Type B pancreatic cell (in vitro differentiated cells): ENCODE measurements at regions not wholly inside any gene's neighbourhood (a gene's known extent, or its start where the extent isn't known, plus 50 kb on each side); places are given as distances from the start of the nearest gene placed in this dataset.
"Not testable (repeated sequence)": the region's sequence is repeated elsewhere in the genome, so short reads cannot be mapped to it uniquely, and the experiment has no call there.

Experiments used
- DNase-seq: peaks from one replicate; pipeline ENCODE4 v3.0.0; 2021; ENCODE audit warnings: mixed read lengths; ENCODE audit not compliant: unreplicated experiment; ENCODE audit errors: extremely low spot score
- H3K27ac Mint-ChIP-seq: 2 replicates; pipeline ENCODE4 v1.8.0; 2021; ENCODE audit warnings: mild to moderate bottlenecking, mixed read lengths
- H3K27me3 Mint-ChIP-seq: 2 replicates; pipeline ENCODE4 v1.8.0; 2021; ENCODE audit warnings: mixed read lengths
- H3K36me3 Mint-ChIP-seq: 2 replicates; pipeline ENCODE4 v1.8.0; 2021; ENCODE audit warnings: mixed read lengths
- H3K4me1 Mint-ChIP-seq: one replicate; pipeline ENCODE4 v1.8.0; 2021; ENCODE audit warnings: mixed read lengths; ENCODE audit not compliant: unreplicated experiment
- H3K4me3 Mint-ChIP-seq: 2 replicates; pipeline ENCODE4 v1.8.0; 2021; ENCODE audit warnings: mild to moderate bottlenecking, mixed read lengths
- H3K9me3 Mint-ChIP-seq: 2 replicates; pipeline ENCODE4 v1.8.0; 2021; ENCODE audit warnings: mixed read lengths
- CTCF ChIP-seq: fragments of 200-600 bp; sonication (generic); conservative IDR thresholded peaks from 2 replicates; pipeline ENCODE4 v1.5.0; 2021; ENCODE audit warnings: antibody characterized with exemption, mild to moderate bottlenecking

- H3K9me3 Mint-ChIP-seq: no peaks in the 10 kb centered on the region
- no peaks in the 10 kb centered on the region for H3K36me3 Mint-ChIP-seq
- no peaks in the 10 kb centered on the region for H3K27me3 Mint-ChIP-seq
- H3K27ac Mint-ChIP-seq: no peak overlapping the region
- H3K4me1 Mint-ChIP-seq: no peaks in the 10 kb centered on the region
- no peak for DNase-seq
- TF ChIP-seq CTCF: peak; percentile 58
- H3K4me3 Mint-ChIP-seq: no peak overlapping the region
These were observed 334.0 kb upstream of the NDST3 start for GRCh38 chr4:117700111-117700892.

- no peaks in the 10 kb centered on the region for H3K27me3 Mint-ChIP-seq
- TF ChIP-seq CTCF: no peak
These were observed 331.9 kb upstream of the NDST3 start for GRCh38 chr4:117702353-117702752.

GRCh38 chr4:117704721-117705120, 329.6 kb upstream of the NDST3 start:
- Mint-ChIP-seq H3K36me3 (no peaks in the 10 kb centered on the region), H3K4me1 (no peaks in the 10 kb centered on the region), H3K27me3 (no peaks in the 10 kb centered on the region), H3K4me3 (no peak overlapping the region), H3K9me3 (no peaks in the 10 kb centered on the region), H3K27ac (no peak overlapping the region)
- no peak for TF ChIP-seq CTCF
- DNase-seq: no peak

More at GRCh38 chr4:117702353-117702752, 331.9 kb upstream of the NDST3 start:
- Mint-ChIP-seq H3K4me3 (no peak overlapping the region), H3K9me3 (no peaks in the 10 kb centered on the region), H3K36me3 (no peaks in the 10 kb centered on the region), H3K27ac (no peak overlapping the region), H3K4me1 (no peaks in the 10 kb centered on the region)
- DNase-seq: no peak

- no peak for DNase-seq
- no peaks in the 10 kb centered on the region for H3K27me3 Mint-ChIP-seq
- H3K27ac Mint-ChIP-seq: no peak overlapping the region
- H3K9me3 Mint-ChIP-seq: no peaks in the 10 kb centered on the region
- H3K4me3 Mint-ChIP-seq: no peak overlapping the region
- no peaks in the 10 kb centered on the region for H3K4me1 Mint-ChIP-seq
- H3K36me3 Mint-ChIP-seq: no peaks in the 10 kb centered on the region
- TF ChIP-seq CTCF: no peak
These were observed 293.6 kb upstream of the NDST3 start for GRCh38 chr4:117740736-117741135.

GRCh38 chr4:117745379-117745778, 288.9 kb upstream of the NDST3 start:
- not testable (repeated sequence) for H3K9me3 Mint-ChIP-seq, H3K27me3 Mint-ChIP-seq, H3K4me3 Mint-ChIP-seq, H3K27ac Mint-ChIP-seq, H3K36me3 Mint-ChIP-seq, DNase-seq, H3K4me1 Mint-ChIP-seq

- H3K4me3 Mint-ChIP-seq: no peak overlapping the region
- no peaks in the 10 kb centered on the region for H3K9me3 Mint-ChIP-seq
- no peaks in the 10 kb centered on the region for H3K4me1 Mint-ChIP-seq
- DNase-seq: no peak
- no peak overlapping the region for H3K27ac Mint-ChIP-seq
- no peaks in the 10 kb centered on the region for H3K36me3 Mint-ChIP-seq
- TF ChIP-seq CTCF: no peak
- no peaks in the 10 kb centered on the region for H3K27me3 Mint-ChIP-seq
These were observed 278.8 kb upstream of the NDST3 start for GRCh38 chr4:117755438-117755837.
